ENCODE measurements at regions not wholly inside any gene's neighbourhood (a gene's known extent, or its start where the extent isn't known, plus 50 kb on each side); places are given as distances from the start of the nearest gene placed in this dataset.
A peak's percentile ranks its signal among the peaks of the same experiment; 100 is the strongest.

DNA sequence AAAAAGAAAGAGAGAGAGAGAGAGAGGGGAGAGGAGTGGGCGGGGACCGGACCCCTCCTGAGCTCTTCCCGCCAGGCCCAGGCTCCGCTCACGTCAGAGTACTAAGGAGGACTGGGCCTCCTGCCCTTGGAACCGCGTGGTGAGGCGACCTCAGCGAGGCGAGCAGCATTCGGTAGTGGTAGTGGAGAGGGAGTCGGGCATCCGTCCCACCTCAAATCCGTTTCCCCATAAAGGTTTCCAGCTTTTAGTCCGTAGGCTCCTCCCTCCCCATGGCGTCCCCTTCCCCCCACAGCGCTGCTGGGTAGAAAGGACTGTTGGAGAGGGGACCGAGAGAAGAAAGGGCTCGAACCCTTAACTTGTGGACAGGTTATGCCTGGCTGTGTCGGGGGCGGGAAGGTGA lies 124.4 kb upstream of the BARHL2 start (continued):
- peak in 1 of 3 experiments; percentile 9; a peak in 1 of 4 replicates for TF ChIP-seq CTCF (IDR thresholded peaks at IDR 0.05; ENCODE audit: control extremely low read depth in 1 of 3, insufficient read depth in 1 of 3, low read depth in 1 of 3, low read length in 3 of 3)

Data from H1 (cell line).